A549 (cell line): ENCODE measurements at regions not wholly inside any gene's neighbourhood (a gene's known extent, or its start where the extent isn't known, plus 50 kb on each side); places are given as distances from the start of the nearest gene placed in this dataset.

Experiments
- ATAC-seq, 2 experiments: fragments of 200-7000 bp in 1 of 2; fragments of >200 bp in 1 of 2; cut with Nextera tagmentation in 1 of 2; cut with Tn5 transposase in 1 of 2; 3 replicates each; pipeline versions ENCODE4 v1.8.0 to v1.9.1; 2018 to 2020; ENCODE audit warnings: mild to moderate bottlenecking in 1 of 2, moderate library complexity in 1 of 2
- CTCF ChIA-PET: fragments of 300-600 bp; sonication (Branson Sonifier 250); formaldehyde crosslinking; extraction: SDS; loops from one replicate; lab custom pipeline; 2021; ENCODE audit warnings: antibody characterized with exemption, inconsistent platforms; lab: Yijun Ruan, JAX
- POLR2A ChIA-PET: fragments of 350-600 bp; formaldehyde crosslinking; extraction: SDS; loops from one replicate; lab custom pipeline; 2021; ENCODE audit warnings: antibody characterized with exemption, inconsistent platforms; lab: Yijun Ruan, JAX
- DNase-seq, 2 experiments: peaks; one replicate each; pipeline versions ENCODE4 v3.0.0 to v3.0.0-alpha.2; 2011 to 2016; ENCODE audit warnings: low read depth in 1 of 2, low spot score in 1 of 2
- FAIRE-seq: peaks from 2 replicates; lab custom pipeline; 2011; peaks lifted over from hg19 to GRCh38; lab: Jason Lieb, UNC
- H3K27ac ChIP-seq, 2 experiments: fragments of >200 bp; sonication (Bioruptor Twin); formaldehyde crosslinking; 3 replicates each; pipeline ENCODE4 v1.5.1; 2016 to 2017
- H3K4me1 ChIP-seq: fragments of >200 bp; sonication (Bioruptor Twin); formaldehyde crosslinking; 3 replicates; pipeline ENCODE4 v1.6.1; 2016
- H3K4me2 ChIP-seq: fragments of >200 bp; sonication (Bioruptor Twin); formaldehyde crosslinking; 3 replicates; pipeline ENCODE4 v1.6.1; 2016
- H3K4me3 ChIP-seq: fragments of >200 bp; sonication (Bioruptor Twin); formaldehyde crosslinking; 3 replicates; pipeline ENCODE4 v1.5.1; 2016
- H3K9me3 ChIP-seq: fragments of >200 bp; sonication (Bioruptor Twin); formaldehyde crosslinking; 3 replicates; pipeline ENCODE4 v1.6.1; 2016
- CBX2 ChIP-seq: fragments of 200-600 bp; sonication (generic); IDR thresholded peaks from 2 replicates; pipeline ENCODE4 v1.6.1; 2016; ENCODE audit warnings: low read depth, mild to moderate bottlenecking, borderline replicate concordance
- CBX8 ChIP-seq: fragments of 200-600 bp; sonication (generic); IDR thresholded peaks from 2 replicates; pipeline ENCODE4 v1.6.1; 2016
- CEBPB ChIP-seq, 2 experiments: fragments of >200 bp in 1 of 2; sonication (Bioruptor Twin) in 1 of 2; formaldehyde crosslinking in 1 of 2; IDR thresholded peaks; 2 replicates each; pipeline ENCODE4 v1.6.1; 2012 to 2016
- CHD2 ChIP-seq: fragments of 150-350 bp; IDR thresholded peaks from 2 replicates; pipeline ENCODE4 v1.6.1; 2014; ENCODE audit warnings: low read length; ENCODE audit not compliant: partially characterized antibody
- CHD4 ChIP-seq: fragments of 200-600 bp; sonication (generic); IDR thresholded peaks from 2 replicates; pipeline ENCODE4 v1.6.1; 2016; ENCODE audit warnings: antibody characterized with exemption, mild to moderate bottlenecking, borderline replicate concordance
- FOSL2 ChIP-seq, 2 experiments: fragments of 450-650 bp in 1 of 2; fragments of >200 bp in 1 of 2; sonication (Bioruptor Twin) in 1 of 2; formaldehyde crosslinking; IDR thresholded peaks; 2 replicates each; pipeline versions ENCODE4 v1.5.0 to v1.6.1; 2016 to 2020; ENCODE audit warnings: mild to moderate bottlenecking in 1 of 2, moderate library complexity in 1 of 2
- FOXS1 ChIP-seq: fragments of 250-450 bp; sonication (Bioruptor Pico); IDR thresholded peaks from 2 replicates; pipeline ENCODE4 v1.5.0; 2020; ENCODE audit warnings: mild to moderate bottlenecking, moderate library complexity
- HDAC2 ChIP-seq: fragments of 200-600 bp; sonication (generic); IDR thresholded peaks from 2 replicates; pipeline ENCODE4 v1.6.1; 2016
- JUNB ChIP-seq: fragments of >200 bp; sonication (Bioruptor Twin); formaldehyde crosslinking; IDR thresholded peaks from 2 replicates; pipeline ENCODE4 v1.6.1; 2016
- KDM1A ChIP-seq: fragments of 200-600 bp; sonication (generic); IDR thresholded peaks from 2 replicates; pipeline ENCODE4 v1.6.1; 2016; ENCODE audit warnings: low read depth, mild to moderate bottlenecking
- MAFK ChIP-seq: fragments of 450-650 bp; IDR thresholded peaks from 2 replicates; pipeline ENCODE4 v1.6.1; 2014; ENCODE audit not compliant: partially characterized antibody
- MAZ ChIP-seq: fragments of 150-350 bp; IDR thresholded peaks from 2 replicates; pipeline ENCODE4 v1.6.1; 2014; ENCODE audit warnings: antibody characterized with exemption, low read depth, low read length, borderline replicate concordance
- NFE2L2 ChIP-seq: fragments of 150-350 bp; conservative IDR thresholded peaks from 2 replicates; pipeline ENCODE4 v1.6.1; 2014; ENCODE audit warnings: low read length
- NR3C1 ChIP-seq: fragments of >200 bp; sonication (Bioruptor Twin); formaldehyde crosslinking; IDR thresholded peaks from 3 replicates; pipeline ENCODE4 v1.6.1; 2017
- PHF8 ChIP-seq: fragments of 200-600 bp; sonication (generic); IDR thresholded peaks from 2 replicates; pipeline ENCODE4 v1.6.1; 2016; ENCODE audit warnings: low read depth, mild to moderate bottlenecking, antibody characterized with exemption, moderate library complexity, borderline replicate concordance
- POLR2A ChIP-seq: IDR thresholded peaks from 2 replicates; pipeline ENCODE4 v1.6.1; 2012; ENCODE audit warnings: mild to moderate bottlenecking, low read length
- POLR2AphosphoS2 ChIP-seq: conservative IDR thresholded peaks from 2 replicates; pipeline ENCODE4 v1.6.1; 2012; ENCODE audit warnings: low read length, improper control_type of control experiment, inconsistent platforms
- RNF2 ChIP-seq: fragments of 200-600 bp; sonication (generic); IDR thresholded peaks from 2 replicates; pipeline ENCODE4 v1.6.1; 2016; ENCODE audit warnings: low read depth, mild to moderate bottlenecking, antibody characterized with exemption, moderate library complexity, borderline replicate concordance
- SREBF2 ChIP-seq: fragments of 450-650 bp; IDR thresholded peaks from 2 replicates; pipeline ENCODE4 v1.6.1; 2014; ENCODE audit warnings: mild to moderate bottlenecking, moderate library complexity
- TFCP2L1 ChIP-seq: fragments of 250-450 bp; sonication (Bioruptor Pico); IDR thresholded peaks from 2 replicates; pipeline ENCODE4 v1.5.0; 2021; ENCODE audit warnings: mild to moderate bottlenecking
- ZC3H11A ChIP-seq: fragments of 450-650 bp; IDR thresholded peaks from 2 replicates; pipeline ENCODE4 v1.6.1; 2014; ENCODE audit warnings: antibody characterized with exemption, mild to moderate bottlenecking
- WGBS: methylation state at CpG from one replicate; pipeline ENCODE4 v1.1.6; 2017; ENCODE audit errors: missing lambda C conversion rate; 5-methylcytosine and 5-hydroxymethylcytosine counted together
- TF ChIP-seq, protein P1 (sequence below): fragments of >200 bp; sonication (Bioruptor Twin); formaldehyde crosslinking; IDR thresholded peaks from 2 replicates; pipeline ENCODE4 v1.6.1; 2016
- TF ChIP-seq, protein P2 (sequence below): IDR thresholded peaks from 2 replicates; pipeline ENCODE4 v1.6.1; 2012

DNA sequence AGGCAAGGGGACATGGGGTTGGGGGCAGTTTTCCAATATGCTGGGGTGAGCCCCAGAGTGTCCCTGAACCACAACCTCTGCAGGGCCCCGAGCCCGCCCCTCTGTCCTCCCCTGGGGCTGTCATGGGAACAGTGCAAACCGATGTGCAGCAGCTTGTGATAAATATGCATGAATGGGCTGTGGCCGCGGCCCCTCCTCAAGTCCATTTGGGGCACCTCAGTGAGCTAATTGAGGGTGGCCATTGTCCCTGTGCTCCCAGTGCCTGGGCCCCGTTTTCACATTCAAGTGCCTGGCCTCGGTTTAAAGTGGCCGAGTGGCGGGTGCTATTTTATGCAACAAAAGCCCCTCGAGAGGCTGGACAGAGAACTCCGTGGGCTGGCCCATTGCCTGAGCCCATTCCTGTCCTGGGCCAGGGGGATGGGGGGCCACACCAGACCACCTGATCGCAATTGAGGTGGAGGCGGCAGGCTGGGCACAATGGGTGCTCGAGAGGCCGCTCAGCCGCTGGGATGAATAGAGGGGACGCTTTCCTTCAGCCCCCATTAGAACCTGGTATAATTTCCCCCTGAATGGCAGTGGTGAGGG is 193.7 kb downstream of the FOXD2 start (continued):
- no peak for TF ChIP-seq MAZ
- TF ChIP-seq, protein P1, sequence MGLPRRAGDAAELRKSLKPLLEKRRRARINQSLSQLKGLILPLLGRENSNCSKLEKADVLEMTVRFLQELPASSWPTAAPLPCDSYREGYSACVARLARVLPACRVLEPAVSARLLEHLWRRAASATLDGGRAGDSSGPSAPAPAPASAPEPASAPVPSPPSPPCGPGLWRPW = no peak
- TF ChIP-seq KDM1A = no peak
- TF ChIP-seq SREBF2 = no peak
- no peak for TF ChIP-seq RNF2
- no peak for TF ChIP-seq CHD2
- no peak for TF ChIP-seq FOSL2 (IDR thresholded peaks at IDR 0.05)
- TF ChIP-seq FOSL2 (CRISPR knock-in tag; IDR thresholded peaks at IDR 0.05) = no peak

DNA sequence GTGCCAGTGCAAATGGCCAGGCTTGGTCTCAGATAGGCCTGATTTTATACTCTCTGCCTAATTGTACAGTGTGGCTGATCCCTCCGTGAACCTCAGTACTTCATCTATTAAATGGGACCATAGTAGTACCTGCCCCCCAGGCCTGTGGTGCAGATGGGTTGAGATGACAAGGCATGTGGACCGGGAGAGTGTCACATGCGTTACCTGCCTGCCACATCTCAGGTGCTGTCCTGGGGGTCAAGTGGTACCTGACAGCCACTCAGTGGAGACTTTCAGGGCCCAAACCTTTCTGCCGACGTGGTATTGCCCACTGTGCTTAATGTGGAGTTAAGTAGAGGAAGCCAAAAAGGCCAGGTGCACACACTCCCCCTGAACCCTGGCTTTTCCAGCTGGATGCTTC is 197.3 kb downstream of the FOXD2 start:
- Histone ChIP-seq H3K4me1 (no peaks in the 10 kb centered on the region), H3K4me3 (no peak overlapping the region), H3K4me2 (no peak overlapping the region), H3K27ac (no peak overlapping the region), H3K9me3 (no peaks in the 10 kb centered on the region)
- 66% methylated on average over 3 of the region's 5 CpGs for WGBS
- ATAC-seq (no peak), FAIRE-seq (no peak), DNase-seq (no peak)
- POLR2A ChIA-PET = no interaction called here
- TF ChIP-seq PHF8 = no peak
- no peak for TF ChIP-seq FOXS1 (CRISPR knock-in tag)
- TF ChIP-seq, protein P2, sequence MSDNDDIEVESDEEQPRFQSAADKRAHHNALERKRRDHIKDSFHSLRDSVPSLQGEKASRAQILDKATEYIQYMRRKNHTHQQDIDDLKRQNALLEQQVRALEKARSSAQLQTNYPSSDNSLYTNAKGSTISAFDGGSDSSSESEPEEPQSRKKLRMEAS = no peak
- CTCF ChIA-PET = interaction anchor here (1.1 to 2.6 kb wide), 2 partner anchors 10 to 184 kb away, joined by 3 to 10 read pairs; no protein-coding TSS in a partner anchor

DNA sequence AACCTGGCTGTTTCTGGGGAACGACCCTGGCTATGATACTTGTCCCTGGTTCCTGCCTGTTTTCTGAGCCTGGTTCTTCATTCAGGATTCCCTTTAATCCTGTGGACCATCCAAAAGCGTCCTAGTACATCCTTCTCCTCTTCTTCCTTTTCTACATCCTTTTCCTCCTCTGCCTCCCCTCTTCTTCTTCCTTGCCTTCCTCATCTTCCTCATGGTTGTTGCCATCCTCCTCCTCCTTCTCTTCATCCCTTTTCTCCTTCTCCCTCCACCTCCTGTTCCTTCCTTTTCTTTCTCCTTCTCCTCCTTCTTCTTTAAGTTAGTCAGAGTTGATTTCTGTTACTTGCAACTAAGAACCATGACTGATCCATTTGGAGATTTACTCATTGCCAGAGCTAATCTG is 197.8 kb downstream of the FOXD2 start:
- no peak overlapping the region for H3K4me2 ChIP-seq
- H3K27ac ChIP-seq = no peak overlapping the region
- DNase-seq = no peak
- no peak for ATAC-seq
- H3K4me3 ChIP-seq = no peak overlapping the region
- FAIRE-seq = no peak
- ChIA-PET POLR2A (no interaction called here), CTCF (interaction anchor here (1.1 to 2.6 kb wide), 2 partner anchors 10 to 185 kb away, joined by 3 to 10 read pairs; no protein-coding TSS in a partner anchor)
- 35% methylated on average over 2 of the region's 2 CpGs for WGBS
- TF ChIP-seq MAFK (no peak), TFCP2L1 (CRISPR knock-in tag) (no peak), NFE2L2 (no peak), ZC3H11A (no peak), CEBPB (IDR thresholded peaks at IDR 0.05) (no peak), CHD4 (no peak), NR3C1 (no peak), POLR2AphosphoS2 (no peak)
- H3K4me1 ChIP-seq = no peaks in the 10 kb centered on the region
- H3K9me3 ChIP-seq = no peaks in the 10 kb centered on the region

DNA sequence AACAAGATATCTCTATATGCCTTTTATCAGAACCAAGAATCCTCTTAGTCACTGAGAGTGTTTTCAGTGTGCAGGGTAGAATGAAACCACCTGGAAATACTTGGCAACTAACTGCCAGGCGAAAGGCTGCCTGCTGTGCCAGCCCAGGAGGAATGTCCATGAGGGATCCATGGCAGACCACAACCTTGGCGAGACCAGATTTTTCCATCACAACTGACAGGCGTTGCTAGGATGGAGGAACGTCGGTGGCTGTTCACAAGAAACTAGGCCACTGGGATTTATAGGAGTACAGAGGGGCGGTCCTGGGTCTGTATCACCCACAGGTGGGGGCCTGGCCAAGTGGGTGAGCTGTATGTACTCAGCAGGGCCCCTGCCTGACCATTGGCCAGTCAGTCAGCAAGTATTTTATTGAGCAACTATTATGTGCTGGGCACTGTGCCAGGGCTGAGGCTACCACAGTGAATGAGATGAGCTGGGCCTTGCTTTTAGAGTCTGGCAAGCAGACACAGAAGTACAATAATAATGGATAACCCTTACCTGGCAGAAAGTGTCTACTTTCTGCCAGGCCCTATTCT is 199.4 kb downstream of the FOXD2 start:
- DNase-seq = no peak
- POLR2A ChIA-PET = no interaction called here
- H3K27ac ChIP-seq = no peak overlapping the region
- FAIRE-seq = no peak
- TF ChIP-seq CHD2 (no peak), CBX8 (no peak), CEBPB (IDR thresholded peaks at IDR 0.05) (no peak), JUNB (no peak), CHD4 (no peak), FOSL2 (IDR thresholded peaks at IDR 0.05) (no peak), FOSL2 (CRISPR knock-in tag; IDR thresholded peaks at IDR 0.05) (no peak), CBX2 (no peak), POLR2AphosphoS2 (no peak), PHF8 (no peak), POLR2A (no peak), HDAC2 (no peak)
- CTCF ChIA-PET = interaction anchor here (1.7 to 2.6 kb wide), 2 partner anchors 8 to 74 kb away, joined by 5 to 10 read pairs; no protein-coding TSS in a partner anchor
- H3K9me3 ChIP-seq = no peaks in the 10 kb centered on the region
- no peak overlapping the region for H3K4me2 ChIP-seq
- H3K4me1 ChIP-seq = no peaks in the 10 kb centered on the region
- ATAC-seq = no peak
- no peak overlapping the region for H3K4me3 ChIP-seq
- 100% methylated on average over 2 of the region's 6 CpGs for WGBS
